SK-N-SH (cell line): ENCODE measurements at regions not wholly inside any gene's neighbourhood (a gene's known extent, or its start where the extent isn't known, plus 50 kb on each side); places are given as distances from the start of the nearest gene placed in this dataset.

Experiments used
- CTCF ChIA-PET: fragments of 300-600, 350-600 bp; formaldehyde crosslinking; extraction: SDS; loops from one replicate; lab custom pipeline; 2021; lab: Yijun Ruan, JAX
- POLR2A ChIA-PET: fragments of 350-600 bp; sonication (Branson Sonifier 250); formaldehyde crosslinking; extraction: SDS; loops from one replicate; lab custom pipeline; 2020; ENCODE audit warnings: antibody characterized with exemption, inconsistent platforms; lab: Yijun Ruan, JAX
- DNase-seq: peaks from one replicate; pipeline ENCODE4 v3.0.0; 2012
- H2AFZ ChIP-seq: fragments of 200-600 bp; sonication (generic); 2 replicates; pipeline ENCODE4 v1.8.1; 2016; ENCODE audit warnings: antibody characterized with exemption, mild to moderate bottlenecking, low read depth
- H3F3A ChIP-seq: fragments of 200-600 bp; sonication (generic); replicated peaks from 2 replicates; pipeline ENCODE3; 2016; ENCODE audit warnings: antibody characterized with exemption, mild to moderate bottlenecking; ENCODE audit not compliant: insufficient read depth
- H3K27ac ChIP-seq, 2 experiments: fragments of 200-500 bp in 1 of 2; fragments of 200-600 bp in 1 of 2; sonication (Bioruptor generic) in 1 of 2; sonication (generic), shearing (Covaris generic) in 1 of 2; 2 replicates each; pipeline versions ENCODE4 v1.5.1 to v1.6.1; 2014 to 2016; ENCODE audit warnings: low read depth in 2 of 2, inconsistent platforms in 1 of 2, low read length in 1 of 2, mild to moderate bottlenecking in 1 of 2, mixed read lengths in 1 of 2
- H3K27me3 ChIP-seq: fragments of 200-600 bp; sonication (generic), shearing (Covaris generic); 2 replicates; pipeline ENCODE4 v1.6.1; 2016; ENCODE audit warnings: mixed run types; ENCODE audit not compliant: insufficient read depth
- H3K36me3 ChIP-seq, 2 experiments: fragments of 200-500 bp in 1 of 2; fragments of 200-600 bp in 1 of 2; sonication (Bioruptor generic) in 1 of 2; sonication (generic) in 1 of 2; replicated peaks in 1 of 2; 2 replicates each; pipeline versions ENCODE3 to v1.5.1; 2014 to 2016; ENCODE audit warnings: low read length in 1 of 2, mild to moderate bottlenecking in 1 of 2; ENCODE audit not compliant: insufficient read depth in 2 of 2, control insufficient read depth in 1 of 2
- H3K4me1 ChIP-seq, 2 experiments: fragments of 200-500 bp in 1 of 2; fragments of 200-600 bp in 1 of 2; sonication (Bioruptor generic) in 1 of 2; sonication (generic), shearing (Covaris generic) in 1 of 2; 2 replicates each; pipeline versions ENCODE4 v1.5.1 to v1.6.1; 2014 to 2016; ENCODE audit warnings: low read depth in 1 of 2, low read length in 1 of 2, mixed run types in 1 of 2; ENCODE audit not compliant: insufficient read depth in 2 of 2, control insufficient read depth in 1 of 2
- H3K4me2 ChIP-seq: fragments of 200-600 bp; sonication (generic), shearing (Covaris generic); 2 replicates; pipeline ENCODE4 v1.6.1; 2017; ENCODE audit warnings: mixed run types
- H3K4me3 ChIP-seq, 2 experiments: fragments of 200-500 bp in 1 of 2; fragments of 200-600 bp in 1 of 2; sonication (Bioruptor generic) in 1 of 2; sonication (generic), shearing (Covaris generic) in 1 of 2; 2 replicates each; pipeline versions ENCODE4 v1.5.1 to v1.8.1; 2014 to 2016; ENCODE audit warnings: low read depth in 2 of 2, inconsistent platforms in 1 of 2, low read length in 1 of 2, mild to moderate bottlenecking in 1 of 2, mixed read lengths in 1 of 2, moderate library complexity in 1 of 2
- H3K79me2 ChIP-seq: fragments of 200-600 bp; sonication (generic); 2 replicates; pipeline ENCODE4 v1.8.1; 2017; ENCODE audit warnings: mild to moderate bottlenecking; ENCODE audit not compliant: insufficient read depth
- H3K9ac ChIP-seq: fragments of 200-600 bp; sonication (generic); 2 replicates; pipeline ENCODE4 v1.6.1; 2017; ENCODE audit warnings: mixed run types
- H3K9me2 ChIP-seq: fragments of 200-600 bp; sonication (generic); 2 replicates; pipeline ENCODE4 v1.6.1; 2017; ENCODE audit warnings: mixed run types
- H3K9me3 ChIP-seq: fragments of 200-600 bp; sonication (generic); 2 replicates; pipeline ENCODE4 v1.6.1; 2017; ENCODE audit warnings: mixed run types, mild to moderate bottlenecking, moderate library complexity
- H4K20me1 ChIP-seq: fragments of 200-600 bp; sonication (generic); 2 replicates; pipeline ENCODE4 v1.6.1; 2017; ENCODE audit warnings: mild to moderate bottlenecking, mixed run types; ENCODE audit not compliant: insufficient read depth
- FOSL2 ChIP-seq: IDR thresholded peaks from 2 replicates; pipeline ENCODE4 v1.4.0; 2012; ENCODE audit warnings: low read depth, mild to moderate bottlenecking, moderate library complexity, borderline replicate concordance
- FOXM1 ChIP-seq: IDR thresholded peaks from 2 replicates; pipeline ENCODE4 v1.4.0; 2012; ENCODE audit warnings: low read depth, mild to moderate bottlenecking
- JUND ChIP-seq: IDR thresholded peaks from 2 replicates; pipeline ENCODE4 v1.4.0; 2012
- NRF1 ChIP-seq: IDR thresholded peaks from 2 replicates; pipeline ENCODE4 v1.6.1; 2012; ENCODE audit warnings: low read depth, mild to moderate bottlenecking, low read length
- POLR2AphosphoS5 ChIP-seq: IDR thresholded peaks from 2 replicates; pipeline ENCODE4 v1.6.1; 2012; ENCODE audit warnings: low read depth, low read length
- RFX5 ChIP-seq: IDR thresholded peaks from 2 replicates; pipeline ENCODE4 v1.6.1; 2012; ENCODE audit warnings: mild to moderate bottlenecking, improper control_type of control experiment, low read length
- SMC3 ChIP-seq: IDR thresholded peaks from 2 replicates; pipeline ENCODE4 v1.6.1; 2012; ENCODE audit warnings: low read depth, low read length, improper control_type of control experiment
- TEAD4 ChIP-seq: IDR thresholded peaks from 2 replicates; pipeline ENCODE4 v1.4.0; 2012; ENCODE audit warnings: mild to moderate bottlenecking, borderline replicate concordance; ENCODE audit not compliant: insufficient read depth
- ZBTB33 ChIP-seq: IDR thresholded peaks from 2 replicates; pipeline ENCODE4 v1.4.0; 2012; ENCODE audit warnings: low read depth, borderline replicate concordance
- WGBS: methylation state at CpG from one replicate; pipeline ENCODE4 v1.1.6; 2017; ENCODE audit warnings: low lambda C conversion rate; 5-methylcytosine and 5-hydroxymethylcytosine counted together
- TF ChIP-seq, protein P1 (sequence below): fragments of 150-350 bp; IDR thresholded peaks from 2 replicates; pipeline ENCODE4 v1.6.1; 2017; ENCODE audit warnings: antibody characterized with exemption, low read length, low read depth, borderline replicate concordance
- TF ChIP-seq, protein P2 (sequence below): fragments of 150-350 bp; IDR thresholded peaks from 2 replicates; pipeline ENCODE4 v1.6.1; 2016; ENCODE audit warnings: mild to moderate bottlenecking, low read depth, low read length
- TF ChIP-seq, protein P3 (sequence below): IDR thresholded peaks from 2 replicates; pipeline ENCODE4 v1.4.0; 2012; ENCODE audit warnings: low read depth, borderline replicate concordance

DNA sequence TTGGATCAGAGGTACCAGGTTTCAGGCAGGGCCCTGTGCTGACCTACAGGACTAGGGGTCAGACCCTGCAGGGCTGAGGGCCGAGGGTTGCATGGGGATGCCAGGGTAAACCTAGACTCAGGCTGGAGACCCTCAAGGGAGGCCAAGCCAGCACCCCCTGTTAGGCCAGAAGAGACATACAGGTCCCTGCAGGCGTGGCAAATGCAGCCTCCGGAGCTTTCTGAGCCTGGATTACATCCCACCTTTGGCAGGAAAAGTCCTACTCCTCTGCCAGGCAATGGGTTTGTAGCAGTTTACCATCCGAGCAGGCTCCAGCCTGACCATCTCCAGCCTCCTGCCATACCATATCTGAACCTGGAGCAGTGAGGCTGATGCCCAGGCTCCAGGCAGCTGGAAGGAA is 425.3 kb downstream of the NPHP4 start:
- no peak for DNase-seq
- Histone ChIP-seq H3K9me2 (no peaks in the 10 kb centered on the region), H2AFZ (no peak overlapping the region), H3K9me3 (no peaks in the 10 kb centered on the region), H3F3A (no peaks in the 10 kb centered on the region), H3K36me3 (no peaks in the 10 kb centered on the region), H3K9ac (no peak overlapping the region), H3K27me3 (no peaks in the 10 kb centered on the region), H3K4me3 (no peak overlapping the region), H4K20me1 (no peaks in the 10 kb centered on the region), H3K4me1 (peaks cover 0 to 8% of the 10 kb centered on the region in 2 experiments; a peak in 1 of 4 replicates), H3K4me2 (no peak overlapping the region), H3K79me2 (no peaks in the 10 kb centered on the region), H3K27ac (no peak overlapping the region)
- POLR2A ChIA-PET: no interaction called here
- TF ChIP-seq NRF1: no peak
- TF ChIP-seq FOSL2: no peak
- TF ChIP-seq, protein P1, sequence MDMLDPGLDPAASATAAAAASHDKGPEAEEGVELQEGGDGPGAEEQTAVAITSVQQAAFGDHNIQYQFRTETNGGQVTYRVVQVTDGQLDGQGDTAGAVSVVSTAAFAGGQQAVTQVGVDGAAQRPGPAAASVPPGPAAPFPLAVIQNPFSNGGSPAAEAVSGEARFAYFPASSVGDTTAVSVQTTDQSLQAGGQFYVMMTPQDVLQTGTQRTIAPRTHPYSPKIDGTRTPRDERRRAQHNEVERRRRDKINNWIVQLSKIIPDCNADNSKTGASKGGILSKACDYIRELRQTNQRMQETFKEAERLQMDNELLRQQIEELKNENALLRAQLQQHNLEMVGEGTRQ: no peak
- TF ChIP-seq TEAD4: no peak
- TF ChIP-seq RFX5: no peak
- TF ChIP-seq, protein P2, sequence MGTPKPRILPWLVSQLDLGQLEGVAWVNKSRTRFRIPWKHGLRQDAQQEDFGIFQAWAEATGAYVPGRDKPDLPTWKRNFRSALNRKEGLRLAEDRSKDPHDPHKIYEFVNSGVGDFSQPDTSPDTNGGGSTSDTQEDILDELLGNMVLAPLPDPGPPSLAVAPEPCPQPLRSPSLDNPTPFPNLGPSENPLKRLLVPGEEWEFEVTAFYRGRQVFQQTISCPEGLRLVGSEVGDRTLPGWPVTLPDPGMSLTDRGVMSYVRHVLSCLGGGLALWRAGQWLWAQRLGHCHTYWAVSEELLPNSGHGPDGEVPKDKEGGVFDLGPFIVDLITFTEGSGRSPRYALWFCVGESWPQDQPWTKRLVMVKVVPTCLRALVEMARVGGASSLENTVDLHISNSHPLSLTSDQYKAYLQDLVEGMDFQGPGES: no peak
- TF ChIP-seq JUND: no peak
- no peak for TF ChIP-seq SMC3
- no peak for TF ChIP-seq POLR2AphosphoS5
- TF ChIP-seq ZBTB33: no peak
- TF ChIP-seq, protein P3, sequence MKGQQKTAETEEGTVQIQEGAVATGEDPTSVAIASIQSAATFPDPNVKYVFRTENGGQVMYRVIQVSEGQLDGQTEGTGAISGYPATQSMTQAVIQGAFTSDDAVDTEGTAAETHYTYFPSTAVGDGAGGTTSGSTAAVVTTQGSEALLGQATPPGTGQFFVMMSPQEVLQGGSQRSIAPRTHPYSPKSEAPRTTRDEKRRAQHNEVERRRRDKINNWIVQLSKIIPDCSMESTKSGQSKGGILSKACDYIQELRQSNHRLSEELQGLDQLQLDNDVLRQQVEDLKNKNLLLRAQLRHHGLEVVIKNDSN: no peak
- TF ChIP-seq FOXM1: no peak
- CTCF ChIA-PET: interaction anchor here (1.3 to 1.6 kb wide), 4 partner anchors 9 to 57 kb away, joined by 3 to 6 read pairs (median 4); no protein-coding TSS in a partner anchor
- WGBS: no CpG with 5 or more reads among the region's 4 CpGs
